GM23338 (cell line): ENCODE measurements at regions not wholly inside any gene's neighbourhood (a gene's known extent, or its start where the extent isn't known, plus 50 kb on each side); places are given as distances from the start of the nearest gene placed in this dataset.

ENCODE experiments used
- CTCF ChIP-seq, 2 experiments: fragments of 200-600 bp in 1 of 2; sonication (generic) in 1 of 2; conservative IDR thresholded peaks; 2 replicates each; pipeline versions ENCODE4 v1.5.1 to v1.6.1; 2016 to 2017; ENCODE audit warnings: antibody characterized with exemption in 2 of 2, low read depth in 2 of 2, mild to moderate bottlenecking in 2 of 2, moderate library complexity in 1 of 2
- EZH2 ChIP-seq: fragments of 200-600 bp; sonication (generic); IDR thresholded peaks from one replicate; pipeline ENCODE4 v1.8.0; 2017; ENCODE audit warnings: antibody characterized with exemption, mild to moderate bottlenecking, low read depth; ENCODE audit not compliant: unreplicated experiment
- POLR2AphosphoS5 ChIP-seq: IDR thresholded peaks from 2 replicates; pipeline ENCODE4 v1.6.1; 2016; ENCODE audit warnings: antibody characterized with exemption, low read depth

- TF ChIP-seq POLR2AphosphoS5 (no peak), EZH2 (no peak), CTCF (conservative IDR thresholded peaks at IDR 0.05; ENCODE audit: low read depth in 2 of 2) (no peak)
Measured at GRCh38 chr2:142308744-142309143, 177.9 kb upstream of the LRP1B start.
